ENCODE measurements at regions not wholly inside any gene's neighbourhood (a gene's known extent, or its start where the extent isn't known, plus 50 kb on each side); places are given as distances from the start of the nearest gene placed in this dataset.

- TF ChIP-seq POLR2A (IDR thresholded peaks at IDR 0.05; ENCODE audit: low read depth, low read length) (no peak), CTCF (IDR thresholded peaks at IDR 0.05; ENCODE audit: extremely low read depth in 1 of 2, insufficient read depth in 1 of 2, low read depth in 1 of 2, low read length in 2 of 2) (no peak), POLR2AphosphoS5 (IDR thresholded peaks at IDR 0.05; ENCODE audit: insufficient read depth, low read depth, low read length) (no peak)
Observed at GRCh38 chr15:98324341-98324970, 323.9 kb upstream of the IGF1R start.
